HK-2 (cell line): ENCODE measurements at regions not wholly inside any gene's neighbourhood (a gene's known extent, or its start where the extent isn't known, plus 50 kb on each side); places are given as distances from the start of the nearest gene placed in this dataset.
A peak's percentile ranks its signal among the peaks of the same experiment; 100 is the strongest.
"Not testable (repeated sequence)": the region's sequence is repeated elsewhere in the genome, so short reads cannot be mapped to it uniquely, and the experiment has no call there.

Source experiments
- DNase-seq: peaks from one replicate; pipeline ENCODE4 v3.0.0-alpha.2; 2018; ENCODE audit not compliant: unreplicated experiment

DNA sequence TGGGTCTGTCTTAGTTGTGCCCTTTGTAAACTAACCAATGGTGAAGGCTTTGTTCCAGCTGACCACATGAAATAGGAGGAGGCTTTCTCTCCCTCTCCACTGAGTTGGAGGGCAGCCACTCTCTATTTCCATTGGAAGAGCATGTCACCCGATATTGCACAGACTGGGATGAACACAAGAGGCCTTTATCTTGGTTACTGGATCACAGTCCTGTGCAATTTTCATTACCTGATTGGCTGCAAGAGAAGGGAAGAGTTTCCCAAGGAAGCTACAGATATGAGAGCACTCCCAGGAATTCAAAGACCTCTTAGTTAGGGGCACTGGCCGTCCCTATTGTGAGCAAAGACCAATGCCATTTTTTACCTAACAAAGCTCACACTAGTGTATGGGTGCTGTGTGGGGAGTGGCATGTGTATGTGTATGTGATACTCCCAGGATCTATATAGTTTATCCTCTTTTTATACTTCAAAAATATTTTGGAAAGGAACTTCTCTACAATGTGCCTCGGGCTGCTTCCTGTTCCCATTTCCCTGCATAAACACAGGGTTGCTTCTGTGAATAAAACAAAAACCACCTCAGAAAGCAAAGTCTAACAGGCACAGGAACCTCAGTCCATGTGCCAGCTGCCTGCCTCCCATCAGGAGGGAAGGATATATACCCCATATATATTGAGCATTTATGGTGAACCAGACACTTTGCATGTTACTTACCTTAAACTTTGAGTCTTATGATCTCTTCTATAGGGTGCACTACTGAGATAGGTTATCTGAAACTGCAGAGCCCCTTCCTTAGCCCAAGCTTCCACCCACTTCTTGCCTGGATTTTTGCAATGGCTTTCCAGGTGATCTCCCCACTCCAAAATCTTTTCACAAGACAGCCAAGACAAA lies 126.5 kb downstream of the RASSF10 start:
- peak; percentile 53 for DNase-seq

DNA sequence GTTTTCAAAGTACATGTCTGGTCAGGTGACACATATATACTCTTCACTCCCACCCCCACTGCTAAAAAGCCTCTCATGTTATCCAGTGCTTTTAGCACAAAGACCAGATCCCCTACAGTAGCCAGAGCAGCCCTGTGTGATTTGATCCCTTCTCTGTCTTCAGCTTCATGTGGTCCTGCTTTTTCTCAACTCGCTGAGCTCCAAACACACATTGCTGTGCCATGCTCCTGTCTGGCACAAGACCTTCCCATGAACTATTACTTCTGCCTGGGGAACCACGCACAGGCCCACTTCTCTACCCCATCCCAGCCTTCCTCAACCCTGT lies 127.1 kb downstream of the RASSF10 start:
- no peak for DNase-seq

DNA sequence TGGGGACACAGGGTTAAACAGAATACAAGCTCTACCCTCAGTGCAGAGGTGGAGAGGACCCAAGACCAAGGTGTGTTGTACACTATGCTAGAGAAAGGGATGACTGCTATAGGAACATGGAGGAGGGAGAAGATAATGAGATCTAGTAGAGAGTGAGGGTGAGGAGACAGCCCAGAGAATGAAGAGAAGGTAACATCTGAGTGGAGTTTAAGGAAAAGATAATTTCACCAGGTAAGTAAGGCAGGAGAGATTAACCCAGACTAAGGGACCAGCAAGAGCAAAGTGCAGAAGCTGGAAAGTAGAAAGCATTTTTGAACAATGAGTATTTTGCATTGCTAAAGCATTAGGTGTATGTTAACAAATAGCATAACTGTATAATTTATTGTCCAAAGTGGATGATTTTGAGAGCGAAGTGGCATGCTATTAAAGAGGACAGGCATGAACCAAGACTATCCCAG lies 128.8 kb downstream of the RASSF10 start:
- no peak for DNase-seq

DNA sequence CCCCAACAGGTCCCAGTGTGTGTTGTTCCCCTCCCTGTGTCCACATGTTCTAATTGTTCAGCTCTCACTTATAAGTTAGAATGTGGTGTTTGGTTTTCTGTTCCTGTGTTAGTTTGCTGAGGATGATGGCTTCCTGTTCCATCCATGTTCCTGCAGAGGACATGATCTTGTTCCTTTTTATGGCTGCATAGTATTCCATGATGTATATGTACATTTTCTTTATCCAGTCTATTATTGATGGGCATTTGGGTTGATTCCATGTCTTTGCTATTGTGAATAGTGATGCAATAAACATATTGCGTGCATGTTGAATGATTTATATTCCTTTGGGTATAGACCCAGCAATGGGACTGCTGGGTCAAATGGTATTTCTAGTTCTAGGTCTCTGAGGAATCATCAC lies 130.0 kb downstream of the RASSF10 start:
- not testable (repeated sequence) for DNase-seq

DNA sequence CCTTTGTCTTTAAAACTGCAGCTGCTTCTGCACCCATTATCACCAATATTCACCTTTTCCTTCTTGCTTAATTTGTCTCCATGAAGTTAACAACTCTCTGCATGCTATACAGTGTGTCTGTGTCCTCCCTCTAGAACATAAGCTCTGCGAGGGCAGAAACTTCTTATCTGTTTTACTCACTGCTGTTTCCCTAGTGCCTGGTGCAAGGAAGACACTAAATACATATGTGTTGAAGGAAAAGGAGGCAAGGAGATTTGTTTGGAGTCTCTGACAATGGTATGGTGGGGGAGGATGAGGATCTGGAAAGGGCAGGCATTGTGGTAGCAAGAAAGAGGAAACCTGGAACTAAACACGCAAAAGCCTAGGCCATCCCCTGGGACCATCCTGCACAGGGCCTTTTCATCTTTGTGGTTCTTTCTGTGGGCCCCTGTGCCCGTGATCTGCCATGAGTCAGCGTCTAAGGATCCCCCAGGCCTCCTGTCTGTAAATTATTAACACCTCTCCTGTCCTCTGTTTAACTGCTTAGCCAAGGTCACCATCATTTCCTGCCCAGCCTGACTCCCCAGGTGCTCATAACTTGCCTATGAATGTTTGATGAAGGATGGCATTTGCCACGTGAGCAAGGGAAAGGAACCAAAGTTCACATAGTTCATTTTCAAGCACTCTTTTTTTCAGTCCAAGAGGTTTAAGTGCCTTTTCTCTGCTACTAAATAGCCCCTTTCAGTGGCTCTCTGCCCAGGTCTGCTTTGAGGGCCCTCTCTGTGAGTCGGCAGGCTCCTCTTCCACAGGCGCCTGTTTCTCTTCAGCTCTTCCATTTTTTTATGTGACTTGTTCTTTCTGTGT lies 131.1 kb downstream of the RASSF10 start:
- DNase-seq = peak; percentile 73

DNA sequence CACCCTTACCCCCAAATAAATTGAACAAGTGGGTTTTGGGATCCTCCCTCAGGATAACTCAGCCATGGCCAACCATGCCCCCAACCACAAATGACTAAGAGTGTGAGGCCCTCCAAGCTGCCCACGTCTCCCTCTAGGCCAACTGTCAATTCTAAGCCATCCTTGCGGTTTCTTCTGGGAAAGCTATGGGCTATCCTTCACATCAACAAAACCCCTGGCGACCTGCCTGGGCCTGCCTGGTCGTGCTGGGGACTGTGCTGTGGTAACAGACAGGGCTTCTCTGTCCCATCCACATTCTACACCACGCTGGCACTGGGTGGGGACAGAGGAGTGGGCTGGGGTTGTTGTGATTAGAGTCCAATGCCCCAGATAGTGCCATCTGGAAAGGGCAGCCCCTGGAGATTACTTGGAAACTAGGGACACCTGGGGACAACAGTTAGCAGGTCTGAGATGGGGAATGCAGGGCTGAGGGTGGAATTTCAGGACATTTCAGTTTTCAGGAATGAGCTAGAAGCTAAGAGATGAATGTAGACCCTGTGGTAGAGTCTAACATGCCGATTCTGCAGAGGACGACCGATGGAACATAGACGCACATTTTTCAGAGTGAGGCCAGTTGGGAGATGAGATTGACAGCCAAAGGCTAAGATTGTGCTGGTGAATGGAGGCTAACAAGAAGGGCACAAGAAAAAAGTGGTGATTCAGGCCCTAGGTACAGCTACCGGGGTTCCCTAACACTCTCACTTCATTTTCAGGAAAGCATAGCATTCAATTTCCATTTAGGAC lies 131.9 kb downstream of the RASSF10 start:
- peak; percentile 62 for DNase-seq

DNA sequence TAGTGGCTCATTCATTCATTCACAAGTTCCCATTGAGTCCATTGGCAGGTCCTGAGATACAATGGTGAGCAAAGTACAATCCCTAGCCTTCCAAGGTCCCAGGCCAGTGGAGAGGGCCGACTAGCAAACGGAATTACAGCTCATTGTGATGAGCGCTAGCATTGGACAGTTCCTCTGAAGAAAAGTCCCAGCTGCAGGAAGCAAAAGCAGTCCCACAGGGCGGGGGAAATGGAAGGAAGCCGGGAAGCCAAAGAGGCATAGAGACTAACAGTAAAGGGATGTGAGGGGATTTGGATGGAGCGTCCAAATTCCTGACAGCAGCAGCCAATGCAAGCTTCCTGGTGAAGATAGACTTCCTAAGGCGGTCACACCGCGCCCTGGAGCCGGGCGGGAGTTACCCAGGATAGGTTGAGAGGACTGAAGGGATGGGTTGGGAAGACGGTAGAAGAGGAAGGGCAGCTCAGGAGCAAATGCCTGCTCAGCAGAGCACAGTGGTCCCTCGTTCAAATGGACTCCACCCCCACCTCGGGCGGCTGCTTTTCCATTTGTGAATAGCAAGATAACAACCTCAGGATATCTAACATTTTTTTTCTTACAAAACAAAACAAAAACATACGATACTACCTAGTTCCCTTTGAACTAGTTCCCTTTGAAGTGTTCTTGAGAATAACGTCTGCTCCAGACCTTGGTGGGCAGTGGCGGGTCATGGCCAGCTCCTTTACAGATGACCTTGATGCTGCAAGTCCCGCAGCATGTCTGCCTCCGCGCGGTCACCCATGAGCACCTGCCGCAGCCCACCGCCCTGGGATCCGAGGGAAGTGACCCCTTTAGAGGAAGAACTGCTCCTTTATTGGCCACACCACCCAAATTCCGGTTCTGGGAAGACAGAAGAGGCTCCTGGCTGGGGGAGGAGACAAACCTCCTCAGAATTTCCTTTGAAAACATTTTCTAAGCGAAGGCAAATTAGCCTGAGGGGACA lies 132.9 kb downstream of the RASSF10 start:
- no peak for DNase-seq

DNA sequence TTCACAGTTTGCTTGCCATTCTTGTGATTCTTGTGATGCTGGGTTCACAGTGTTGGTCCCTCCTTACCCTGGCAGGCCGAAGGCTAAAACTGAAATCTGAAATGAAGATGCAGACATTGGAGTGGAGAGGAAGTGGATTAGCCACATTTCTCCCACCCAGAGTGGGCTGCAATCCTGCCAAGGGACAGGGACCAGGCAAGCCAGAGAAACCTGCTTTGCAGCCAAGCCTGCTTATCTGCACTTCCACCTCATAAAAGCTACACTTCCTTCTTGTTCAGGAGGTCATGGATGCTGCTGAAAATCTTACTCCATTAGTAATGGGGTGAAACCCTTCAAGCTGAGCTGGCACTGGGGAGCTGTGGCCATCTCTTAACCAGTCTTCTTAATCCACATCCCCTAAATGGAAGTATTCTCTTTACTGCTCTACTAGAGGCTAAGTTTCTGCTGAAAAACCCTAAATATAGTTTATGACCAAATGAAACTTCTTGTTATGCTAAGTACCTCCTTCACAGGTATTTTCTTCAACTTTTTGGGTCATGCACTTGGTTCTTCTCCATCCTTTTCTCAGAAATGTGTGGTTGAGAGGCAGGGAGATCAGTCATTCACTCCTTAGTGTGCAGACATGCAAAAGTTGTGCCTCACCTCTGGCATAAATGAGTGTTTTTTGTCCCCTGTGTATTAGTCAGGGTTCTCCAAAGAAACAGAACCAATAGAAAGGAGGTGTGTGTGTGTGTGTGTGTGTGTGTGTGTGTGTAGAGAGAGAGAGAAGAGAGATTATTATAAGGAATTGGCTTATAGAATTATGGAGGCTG lies 133.9 kb upstream of the BMAL1 start:
- DNase-seq = no peak

DNA sequence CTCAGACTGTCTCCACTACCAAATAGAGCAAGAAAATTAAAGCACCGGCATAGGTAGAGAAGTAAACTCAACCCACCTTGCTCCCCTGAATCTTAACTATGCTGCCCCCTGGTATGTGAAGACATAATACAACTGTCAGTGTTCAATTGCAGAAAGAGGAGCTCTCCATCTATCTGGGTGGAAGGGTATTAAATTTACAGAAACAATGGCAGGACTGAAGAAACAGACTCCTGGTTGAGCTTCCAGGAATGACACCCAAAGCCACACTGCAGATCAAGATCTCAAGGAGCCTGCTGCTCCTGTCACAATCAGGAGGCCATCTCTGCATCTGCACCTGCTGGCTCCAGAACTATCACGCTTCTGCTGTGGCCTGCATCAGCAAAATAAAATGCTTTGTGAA lies 132.1 kb upstream of the BMAL1 start:
- no peak for DNase-seq

DNA sequence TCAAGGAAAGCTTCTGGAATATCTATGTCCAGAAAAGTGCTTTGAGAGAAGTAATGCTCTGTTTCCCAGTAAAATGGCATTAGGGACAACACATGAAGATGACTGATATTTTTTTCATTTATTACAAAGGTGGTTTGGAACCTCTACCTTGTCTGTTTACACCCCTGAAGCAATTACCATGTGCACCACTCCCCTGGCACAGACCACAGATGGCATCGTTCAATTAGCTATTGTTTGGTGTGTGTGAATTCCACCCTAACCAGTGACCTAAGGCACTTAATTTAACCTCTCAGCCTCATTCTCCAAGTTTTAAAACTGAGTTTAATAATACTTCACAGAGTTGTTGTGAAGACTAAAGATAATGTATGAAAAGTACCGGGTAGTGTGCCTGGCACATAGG lies 127.6 kb upstream of the BMAL1 start:
- no peak for DNase-seq

DNA sequence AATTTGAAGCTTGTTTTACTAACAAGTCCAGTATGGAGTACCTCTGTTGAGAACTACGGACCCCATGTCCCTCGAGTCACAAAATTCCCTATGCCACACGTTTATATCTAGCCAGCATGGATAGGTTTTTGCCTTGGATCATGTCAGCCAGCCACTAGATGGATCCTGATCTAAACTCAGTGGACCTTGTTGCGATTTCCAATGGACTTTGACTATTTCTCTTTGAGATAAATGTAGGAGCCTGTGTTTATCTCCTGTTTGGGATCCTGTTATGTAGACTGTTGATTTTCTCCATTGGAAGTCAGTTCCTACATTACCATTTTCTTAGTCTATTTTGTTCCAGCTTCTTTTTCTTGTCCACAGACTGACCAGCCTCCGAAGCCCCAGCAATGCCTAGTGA lies 127.1 kb upstream of the BMAL1 start:
- no peak for DNase-seq

DNA sequence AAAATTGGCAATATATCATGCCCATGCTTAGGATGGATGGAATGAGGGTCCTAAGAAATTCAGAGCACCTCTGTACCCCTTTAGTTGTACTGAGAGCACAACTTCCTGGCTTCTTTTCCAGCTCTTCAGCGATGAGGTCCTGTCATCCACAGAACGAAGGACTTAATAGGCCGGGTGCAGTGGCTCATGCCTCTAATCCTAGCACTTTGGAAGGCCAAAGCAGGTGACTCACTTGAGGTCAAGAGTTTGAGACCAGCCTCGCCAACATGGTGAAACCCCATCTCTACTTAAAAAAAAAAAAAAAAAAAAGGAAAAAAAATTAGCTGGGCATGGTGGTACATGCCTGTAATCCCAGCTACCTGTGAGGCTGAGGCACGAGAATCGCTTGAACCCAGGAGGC lies 125.3 kb upstream of the BMAL1 start:
- DNase-seq = no peak

DNA sequence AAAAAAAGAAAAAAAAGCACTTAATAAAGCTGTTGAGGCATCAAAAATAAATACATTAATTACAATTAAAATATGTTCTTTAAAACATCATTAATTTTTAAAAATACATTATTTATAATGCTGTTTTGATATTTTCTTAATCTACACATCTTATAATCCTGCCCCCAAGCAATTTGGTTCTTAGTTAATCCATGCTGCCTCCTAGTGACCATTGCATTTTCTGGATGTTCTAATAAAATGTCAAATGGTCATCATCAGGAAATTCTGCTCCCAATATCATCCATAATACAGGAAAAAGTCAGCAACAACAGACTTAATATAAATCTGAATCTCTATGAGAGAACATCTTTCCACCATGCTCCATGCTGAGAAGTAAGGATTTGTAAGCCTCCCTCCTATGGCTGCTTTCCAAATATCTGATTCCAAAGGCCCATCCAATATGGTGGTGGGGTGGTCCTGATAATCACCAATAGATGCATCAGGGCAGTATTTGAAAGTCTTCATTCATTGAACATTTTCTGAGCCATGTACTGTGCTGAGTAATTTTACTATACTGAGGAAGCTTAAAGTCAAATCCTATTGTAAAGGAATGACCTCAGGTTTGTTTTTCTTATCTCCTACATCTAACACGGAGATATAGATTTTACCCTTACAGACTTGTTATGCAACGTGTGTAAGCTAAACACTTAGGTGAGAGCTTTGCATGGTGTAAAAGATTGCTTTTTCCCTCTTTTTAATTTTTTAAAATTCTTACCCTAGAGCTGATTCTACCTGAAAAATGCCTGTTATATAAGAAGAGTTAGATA lies 124.7 kb upstream of the BMAL1 start:
- no peak for DNase-seq

DNA sequence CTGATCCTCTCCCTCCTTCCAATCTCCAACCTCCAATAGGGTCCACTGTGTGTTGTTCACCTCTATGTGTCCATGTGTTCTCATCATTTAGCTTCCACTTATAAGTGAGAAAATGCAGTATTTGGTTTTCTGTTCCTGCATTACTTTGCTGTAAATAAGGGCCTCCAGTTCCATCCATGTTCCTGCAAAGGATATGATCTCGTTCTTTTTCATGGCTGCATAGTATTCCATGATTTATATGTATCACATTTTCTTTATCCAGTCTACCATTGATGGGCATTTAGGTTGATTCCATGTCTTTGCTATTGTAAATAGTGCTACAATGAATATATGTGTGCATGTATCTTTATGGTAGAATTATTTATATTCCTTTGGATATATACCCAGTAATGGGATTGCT lies 123.2 kb upstream of the BMAL1 start:
- not testable (repeated sequence) for DNase-seq

DNA sequence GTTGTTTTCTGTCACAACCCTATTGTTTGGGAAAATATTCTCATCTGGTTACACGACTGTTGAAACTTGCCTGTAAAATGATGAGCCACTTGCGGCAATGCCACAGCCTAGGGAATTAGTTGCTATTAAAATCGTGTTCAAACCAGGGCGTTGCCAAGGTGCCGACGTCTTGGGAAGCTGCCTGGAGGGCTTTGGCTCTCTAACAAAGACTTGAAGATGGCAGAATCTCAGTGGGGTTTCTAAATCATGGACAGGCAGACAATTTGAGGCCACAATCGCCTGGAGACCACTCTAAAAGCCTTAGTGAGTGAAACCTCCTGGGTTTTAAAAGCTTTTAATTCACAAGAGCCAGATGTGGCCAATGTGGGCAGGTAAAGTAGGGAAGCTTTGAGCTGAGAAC lies 117.2 kb upstream of the BMAL1 start:
- DNase-seq = no peak

DNA sequence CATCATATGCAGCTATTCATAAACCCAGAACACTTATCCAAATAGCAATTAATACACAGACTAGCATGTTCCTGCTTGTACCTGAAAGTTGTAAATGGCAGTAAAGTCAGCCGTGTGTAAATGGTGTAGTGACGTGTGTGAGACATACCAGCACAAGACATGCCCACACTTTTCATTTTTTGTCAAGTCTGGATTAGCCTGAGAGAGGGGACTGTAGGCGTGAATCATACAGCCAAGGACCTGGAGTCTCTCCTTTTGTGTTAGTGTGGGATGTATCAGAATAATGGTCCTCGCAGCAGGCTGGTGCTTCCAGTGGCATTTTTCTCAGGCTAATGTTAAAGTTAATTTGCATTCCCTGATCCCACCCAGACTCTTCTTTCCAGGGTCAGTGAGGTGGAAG lies 116.8 kb upstream of the BMAL1 start:
- DNase-seq = no peak

DNA sequence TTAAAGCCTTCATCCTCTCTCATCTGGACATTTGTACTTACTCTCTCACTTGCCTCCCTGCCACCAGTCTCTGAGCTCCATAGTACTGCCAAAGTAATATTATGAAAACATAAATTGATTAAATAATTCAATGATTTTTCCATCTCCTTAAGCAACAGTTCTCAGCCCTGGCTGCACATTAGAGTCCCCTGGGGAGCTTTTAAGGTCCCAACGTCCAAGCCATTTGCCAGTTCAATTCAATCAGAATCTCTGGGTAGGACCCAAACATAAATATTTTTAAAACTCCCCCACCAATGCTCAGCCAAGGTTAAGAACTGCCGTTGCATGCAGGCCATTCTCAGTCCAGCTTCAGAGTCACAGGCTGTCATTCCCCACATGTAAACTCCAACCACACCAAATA lies 114.4 kb upstream of the BMAL1 start:
- no peak for DNase-seq

DNA sequence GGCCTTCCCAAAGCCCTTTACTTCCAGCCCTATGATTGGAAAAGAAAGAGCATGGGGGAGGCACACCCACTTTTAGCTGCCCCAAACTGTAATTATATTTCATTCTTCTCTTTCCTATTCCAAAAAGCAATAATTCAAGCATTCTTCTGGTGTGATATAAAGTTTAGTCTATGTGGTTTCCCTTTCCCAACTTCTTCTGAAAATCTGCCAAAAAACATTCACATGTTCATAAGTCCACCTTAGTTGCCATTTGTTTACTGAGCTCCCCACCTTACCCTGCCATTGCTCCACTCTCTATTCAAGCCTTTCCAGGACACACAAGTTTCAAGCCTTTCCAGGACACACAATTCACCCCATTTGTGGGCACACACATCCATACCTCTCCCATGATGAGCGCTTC lies 111.6 kb upstream of the BMAL1 start:
- no peak for DNase-seq

DNA sequence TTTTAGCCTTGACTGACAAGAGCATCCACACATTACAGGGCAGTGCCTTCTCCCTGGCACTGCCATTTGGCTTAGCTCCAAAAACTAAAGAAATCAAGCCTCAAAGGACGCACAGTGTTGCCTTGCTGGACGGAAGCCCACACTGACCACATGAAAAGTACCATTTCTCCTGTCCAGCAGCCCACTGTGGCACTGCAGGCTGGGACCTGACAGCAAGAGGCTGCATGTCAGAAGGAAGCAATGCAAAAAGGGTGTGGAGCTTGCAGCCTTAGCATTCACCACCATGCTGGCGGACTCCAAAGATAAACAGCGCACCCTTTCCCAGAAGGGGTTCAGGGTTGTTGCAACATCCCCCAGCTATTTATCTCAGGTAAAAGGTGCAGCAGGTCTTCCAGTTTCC lies 109.3 kb upstream of the BMAL1 start:
- no peak for DNase-seq
